ENCODE measurements at regions not wholly inside any gene's neighbourhood (a gene's known extent, or its start where the extent isn't known, plus 50 kb on each side); places are given as distances from the start of the nearest gene placed in this dataset.

- Mint-ChIP-seq H3K9me3 (no peaks in the 10 kb centered on the region), H3K36me3 (no peaks in the 10 kb centered on the region), H3K4me1 (no peaks in the 10 kb centered on the region), H3K27me3 (ENCODE audit: low read depth in 3 of 3) (peaks cover 0 to 12% (median 2%) of the 10 kb centered on the region in 3 donors), H3K27ac (no peak overlapping the region), H3K4me3 (no peak overlapping the region)
- no peak for DNase-seq
Measured at GRCh38 chr9:109863961-109864360, 84.0 kb downstream of the PALM2AKAP2 start.

DNA sequence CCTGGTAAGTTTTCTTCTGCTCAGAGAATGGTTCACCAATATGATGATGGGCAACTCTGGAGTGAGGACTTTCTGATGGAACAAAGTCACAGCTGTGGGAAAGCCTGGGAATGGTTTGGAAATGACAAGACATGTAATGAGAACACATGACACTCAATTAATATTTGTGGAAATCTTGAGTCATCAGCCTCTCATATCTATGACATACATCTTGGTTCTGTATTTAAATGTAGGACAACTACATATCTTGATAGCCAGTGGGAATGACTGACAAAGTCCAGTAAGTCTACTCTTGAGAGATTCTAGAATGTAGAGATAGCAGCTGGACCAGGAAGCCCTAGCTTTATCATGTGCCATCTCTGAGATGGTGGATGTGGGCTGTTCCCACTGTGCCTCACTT is 85.5 kb downstream of the PALM2AKAP2 start:
- DNase-seq = no peak
- Mint-ChIP-seq H3K27ac (no peak overlapping the region), H3K27me3 (ENCODE audit: low read depth in 3 of 3) (peaks cover 0 to 12% (median 4%) of the 10 kb centered on the region in 3 donors), H3K4me3 (no peak overlapping the region), H3K9me3 (no peaks in the 10 kb centered on the region), H3K36me3 (no peaks in the 10 kb centered on the region), H3K4me1 (no peaks in the 10 kb centered on the region)

- Mint-ChIP-seq H3K27me3 (ENCODE audit: low read depth in 3 of 3) (peaks cover 0 to 10% (median 9%) of the 10 kb centered on the region in 3 donors), H3K4me1 (no peaks in the 10 kb centered on the region), H3K4me3 (no peak overlapping the region), H3K36me3 (no peaks in the 10 kb centered on the region), H3K27ac (no peak overlapping the region), H3K9me3 (no peaks in the 10 kb centered on the region)
- DNase-seq = no peak
Measured at GRCh38 chr9:109868207-109868606, 88.2 kb downstream of the PALM2AKAP2 start.

DNA sequence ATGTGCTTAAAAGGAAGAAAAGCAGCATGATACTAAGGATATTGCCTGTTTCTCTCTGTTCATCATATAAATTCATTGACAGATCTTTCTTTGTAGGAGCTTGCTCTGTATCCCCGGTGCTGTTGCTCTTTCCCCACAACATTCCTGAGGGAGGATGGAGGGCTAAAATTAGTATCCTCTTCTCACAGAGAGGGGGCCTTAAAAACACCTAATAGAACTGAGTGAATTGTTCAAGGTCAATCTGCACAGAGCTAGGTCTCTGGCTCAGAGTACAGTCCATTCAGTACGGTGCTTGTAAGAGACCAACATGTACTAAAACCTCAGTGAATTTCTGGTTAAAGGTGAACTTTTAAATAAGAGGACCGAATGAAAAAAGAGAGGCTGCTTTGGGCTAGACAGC is 88.7 kb downstream of the PALM2AKAP2 start:
- no peak overlapping the region for H3K4me3 Mint-ChIP-seq
- no peak for DNase-seq

DNA sequence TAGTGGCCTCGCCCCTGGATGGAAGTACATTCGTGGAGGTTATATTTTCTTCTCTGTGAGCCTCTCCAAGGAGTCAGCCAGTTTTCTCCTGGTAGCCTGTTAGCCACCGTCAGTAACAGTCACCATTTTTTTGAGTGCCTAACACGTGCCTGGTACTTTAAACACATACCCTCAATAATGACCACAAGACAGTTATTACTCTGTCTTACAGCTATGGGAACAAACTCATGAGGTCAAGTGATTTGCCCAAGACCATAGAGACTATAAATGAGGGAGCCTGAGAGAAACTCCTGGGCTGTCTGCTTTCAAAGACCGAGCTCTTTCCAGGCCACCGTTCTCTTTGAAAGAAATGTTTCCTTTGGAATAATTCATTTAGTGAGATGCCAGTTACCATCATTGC is 90.4 kb downstream of the PALM2AKAP2 start:
- Mint-ChIP-seq H3K36me3 (no peaks in the 10 kb centered on the region), H3K4me1 (no peaks in the 10 kb centered on the region), H3K9me3 (no peaks in the 10 kb centered on the region), H3K27ac (no peak overlapping the region), H3K27me3 (ENCODE audit: low read depth in 3 of 3) (peaks cover 0 to 12% (median 11%) of the 10 kb centered on the region in 3 donors), H3K4me3 (no peak overlapping the region)
- DNase-seq = no peak

More for the DNA sequence above, 88.7 kb downstream of the PALM2AKAP2 start:
- no peaks in the 10 kb centered on the region for H3K4me1 Mint-ChIP-seq
- H3K27me3 Mint-ChIP-seq (ENCODE audit: low read depth in 3 of 3) = peaks cover 0 to 10% (median 9%) of the 10 kb centered on the region in 3 donors
- H3K36me3 Mint-ChIP-seq = no peaks in the 10 kb centered on the region
- H3K27ac Mint-ChIP-seq = no peak overlapping the region
- no peaks in the 10 kb centered on the region for H3K9me3 Mint-ChIP-seq

DNA sequence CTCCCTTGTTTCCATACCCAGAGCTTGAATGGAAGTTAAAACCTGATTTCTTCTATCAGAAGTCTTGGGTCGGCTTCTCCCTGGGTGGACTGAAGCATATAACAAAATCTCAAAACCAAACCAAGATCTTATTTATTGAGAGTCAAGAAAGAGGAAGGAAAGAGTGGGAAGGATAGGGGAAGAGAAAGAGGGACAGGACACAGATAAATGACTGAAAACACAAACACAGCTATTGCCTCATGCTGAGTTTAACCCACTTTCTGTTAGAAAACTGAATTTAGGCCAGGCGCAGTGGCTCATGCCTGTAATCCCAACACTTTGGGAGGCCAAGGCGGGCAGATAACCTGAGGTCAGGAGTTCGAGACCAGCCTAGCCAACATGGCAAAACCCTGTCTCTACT is 92.9 kb downstream of the PALM2AKAP2 start:
- Mint-ChIP-seq H3K4me1 (no peaks in the 10 kb centered on the region), H3K9me3 (no peaks in the 10 kb centered on the region), H3K4me3 (no peak overlapping the region), H3K27me3 (ENCODE audit: low read depth in 3 of 3) (peaks cover 0 to 17% (median 5%) of the 10 kb centered on the region in 3 donors), H3K27ac (no peak overlapping the region), H3K36me3 (no peaks in the 10 kb centered on the region)
- DNase-seq = no peak

DNA sequence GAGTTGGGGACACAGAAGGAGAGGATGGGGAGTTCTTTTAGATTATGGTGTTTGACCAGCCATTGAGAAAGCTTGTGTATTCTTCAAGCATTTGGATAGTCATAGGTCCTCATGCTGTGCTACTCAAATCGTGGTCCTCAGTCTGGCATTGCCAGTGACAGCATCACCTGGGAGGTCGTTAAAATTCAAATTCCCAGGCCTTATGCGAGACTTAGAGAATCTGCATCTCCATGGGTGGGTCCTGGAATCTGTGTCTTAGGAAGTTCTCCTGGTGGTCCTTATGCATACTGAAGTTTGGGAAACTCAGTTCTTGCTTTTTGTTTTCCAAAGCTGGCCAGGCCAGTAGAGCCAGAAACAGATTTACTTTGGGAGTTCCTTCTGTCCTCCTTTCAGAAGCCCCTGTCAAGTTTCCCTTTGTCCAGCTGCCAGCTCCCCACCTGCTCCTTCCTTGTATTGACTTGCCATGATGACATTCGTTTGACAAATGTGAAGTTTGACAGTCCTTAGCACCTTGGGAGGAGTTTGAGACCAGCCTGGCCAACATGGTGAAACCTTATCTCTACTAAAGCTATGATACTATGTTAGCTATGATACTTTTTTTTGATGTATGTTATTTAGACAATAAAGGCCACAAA is 95.6 kb downstream of the PALM2AKAP2 start:
- no peak overlapping the region for H3K4me3 Mint-ChIP-seq
- no peak overlapping the region for H3K27ac Mint-ChIP-seq

DNA sequence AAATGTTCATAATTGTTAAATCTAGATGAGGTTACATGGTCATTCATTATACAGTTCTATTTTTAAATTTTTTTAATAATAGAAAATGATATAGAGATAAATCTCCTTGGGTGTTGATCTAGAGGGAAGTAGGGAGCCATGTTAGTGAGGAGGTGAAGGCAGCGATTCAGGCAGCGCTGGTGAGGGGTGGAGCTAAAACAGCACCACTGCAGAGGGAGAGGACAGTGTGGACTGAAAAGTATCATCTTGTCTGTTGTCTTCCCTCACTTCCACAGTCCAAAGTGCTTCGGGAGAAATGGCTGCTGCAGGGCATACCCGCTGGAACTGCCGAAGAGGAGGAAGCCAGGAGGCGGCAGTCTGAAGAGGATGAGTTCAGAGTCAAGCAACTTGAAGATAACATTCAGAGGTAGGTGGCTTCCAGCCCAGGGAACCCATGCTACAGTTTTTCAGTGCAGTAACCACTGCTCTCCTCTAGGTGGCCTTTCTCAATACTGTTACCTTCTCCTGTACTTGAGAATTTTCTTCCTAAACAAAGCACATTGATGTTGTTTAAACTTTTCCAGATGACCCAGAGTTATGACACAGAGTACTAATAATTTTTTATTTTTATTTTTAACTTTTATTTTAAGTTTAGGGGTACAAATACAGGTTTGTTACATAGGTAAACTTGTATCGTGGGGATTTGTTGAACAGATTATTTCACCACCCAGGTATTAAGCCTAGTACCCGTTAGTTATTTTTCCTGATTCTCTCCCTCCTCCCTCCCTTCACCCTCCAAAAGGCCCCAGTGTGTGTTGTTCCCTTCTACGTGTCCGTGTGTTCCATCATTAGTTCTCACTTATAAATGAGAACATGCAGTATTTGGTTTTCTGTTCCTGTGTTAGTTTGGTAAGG is 100.5 kb downstream of the PALM2AKAP2 start:
- peak in 2 of 3 donors; percentile 8 to 17 for DNase-seq
- no peaks in the 10 kb centered on the region for H3K4me1 Mint-ChIP-seq
- no peaks in the 10 kb centered on the region for H3K9me3 Mint-ChIP-seq
- peaks cover 0 to 9% (median 3%) of the 10 kb centered on the region in 3 donors for H3K27me3 Mint-ChIP-seq (ENCODE audit: low read depth in 3 of 3)
- no peaks in the 10 kb centered on the region for H3K36me3 Mint-ChIP-seq
- H3K27ac Mint-ChIP-seq = no peak overlapping the region
- H3K4me3 Mint-ChIP-seq = no peak overlapping the region

More for the DNA sequence above, 95.6 kb downstream of the PALM2AKAP2 start:
- DNase-seq = no peak
- H3K4me1 Mint-ChIP-seq = no peaks in the 10 kb centered on the region
- peaks cover 0 to 17% (median 6%) of the 10 kb centered on the region in 3 donors for H3K27me3 Mint-ChIP-seq (ENCODE audit: low read depth in 3 of 3)
- H3K36me3 Mint-ChIP-seq = no peaks in the 10 kb centered on the region
- H3K9me3 Mint-ChIP-seq = no peaks in the 10 kb centered on the region

- DNase-seq = no peak
- Mint-ChIP-seq H3K27ac (no peak overlapping the region), H3K4me1 (peaks cover 0 to 7% of the 10 kb centered on the region in 2 donors), H3K4me3 (no peak overlapping the region), H3K27me3 (ENCODE audit: low read depth in 3 of 3) (peaks cover 0 to 4% (median 3%) of the 10 kb centered on the region in 3 donors), H3K36me3 (no peaks in the 10 kb centered on the region), H3K9me3 (no peaks in the 10 kb centered on the region)
Measured at GRCh38 chr9:109883623-109884022, 103.6 kb downstream of the PALM2AKAP2 start.

DNA sequence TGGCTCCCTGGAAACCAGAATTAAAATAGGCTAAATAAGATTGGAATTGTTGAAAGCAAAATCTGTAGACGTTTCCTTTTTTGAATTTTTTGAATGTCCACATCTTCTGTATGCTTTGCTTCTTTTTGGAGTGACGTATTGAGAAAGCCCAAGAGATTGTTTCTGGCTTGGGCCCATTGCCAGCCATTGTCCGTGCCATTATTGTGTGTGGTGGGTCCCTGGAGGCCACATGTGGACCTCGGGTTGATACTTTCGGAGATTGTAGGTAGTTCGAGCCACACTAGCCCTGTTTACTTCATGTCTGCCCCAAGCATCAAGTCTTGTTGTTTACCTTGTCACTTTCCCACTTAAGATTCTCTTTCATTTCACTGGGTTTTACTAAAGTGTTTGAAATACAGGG is 106.0 kb downstream of the PALM2AKAP2 start:
- Mint-ChIP-seq H3K4me1 (peaks cover 0 to 7% of the 10 kb centered on the region in 2 donors), H3K9me3 (no peaks in the 10 kb centered on the region), H3K4me3 (no peak overlapping the region)

DNA sequence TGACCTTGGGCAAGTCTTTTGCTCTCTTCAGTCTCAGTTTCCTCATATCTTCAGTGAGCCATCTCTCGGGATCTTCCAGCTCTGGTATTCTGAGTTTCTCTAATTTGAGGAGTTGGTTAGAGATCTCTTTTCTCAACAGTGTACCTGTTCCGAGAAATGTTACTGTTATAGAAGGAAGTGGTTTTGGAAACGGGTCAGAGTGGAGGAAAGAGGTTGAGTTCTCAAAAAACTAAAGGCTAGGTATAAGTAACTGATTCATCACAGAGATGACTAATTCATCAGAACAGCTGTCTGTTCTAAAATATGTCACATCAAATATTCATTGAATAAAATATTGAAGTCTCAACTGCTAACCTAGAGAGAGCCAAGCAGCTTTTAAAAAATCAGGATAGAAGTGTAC is 106.6 kb downstream of the PALM2AKAP2 start:
- no peak for DNase-seq
- no peak overlapping the region for H3K27ac Mint-ChIP-seq
- peaks cover 0 to 7% of the 10 kb centered on the region in 2 donors for H3K4me1 Mint-ChIP-seq
- peaks cover 0 to 3% (median 2%) of the 10 kb centered on the region in 3 donors for H3K27me3 Mint-ChIP-seq (ENCODE audit: low read depth in 3 of 3)
- no peak overlapping the region for H3K4me3 Mint-ChIP-seq
- H3K36me3 Mint-ChIP-seq = no peaks in the 10 kb centered on the region
- H3K9me3 Mint-ChIP-seq = no peaks in the 10 kb centered on the region

More for the DNA sequence above, 106.0 kb downstream of the PALM2AKAP2 start:
- no peaks in the 10 kb centered on the region for H3K36me3 Mint-ChIP-seq
- DNase-seq = no peak
- H3K27me3 Mint-ChIP-seq (ENCODE audit: low read depth in 3 of 3) = peaks cover 0 to 3% (median 0%) of the 10 kb centered on the region in 3 donors
- no peak overlapping the region for H3K27ac Mint-ChIP-seq

DNA sequence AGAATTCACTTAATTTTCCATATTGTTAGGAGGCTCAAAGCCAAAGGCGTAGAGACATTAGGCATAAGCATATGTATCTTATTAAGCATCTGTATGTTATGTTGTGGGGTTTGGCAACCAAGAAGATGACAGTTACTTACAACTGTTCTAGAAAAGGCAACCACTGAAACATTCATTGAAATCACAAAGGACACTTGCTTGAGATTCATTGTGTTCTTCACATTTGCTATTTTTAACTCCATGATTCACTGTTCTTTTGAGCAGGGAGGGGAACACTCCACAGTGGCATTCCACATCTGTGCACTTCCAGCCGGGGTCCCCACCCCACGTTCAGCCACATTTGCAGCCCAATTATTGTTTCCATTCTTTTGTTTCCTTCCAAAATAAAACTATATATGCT is 107.1 kb downstream of the PALM2AKAP2 start:
- Mint-ChIP-seq H3K4me3 (no peak overlapping the region), H3K4me1 (peaks cover 0 to 7% of the 10 kb centered on the region in 2 donors), H3K27ac (no peak overlapping the region), H3K27me3 (ENCODE audit: low read depth in 3 of 3) (peaks cover 0 to 3% (median 3%) of the 10 kb centered on the region in 3 donors), H3K36me3 (no peaks in the 10 kb centered on the region), H3K9me3 (no peaks in the 10 kb centered on the region)
- no peak for DNase-seq

DNA sequence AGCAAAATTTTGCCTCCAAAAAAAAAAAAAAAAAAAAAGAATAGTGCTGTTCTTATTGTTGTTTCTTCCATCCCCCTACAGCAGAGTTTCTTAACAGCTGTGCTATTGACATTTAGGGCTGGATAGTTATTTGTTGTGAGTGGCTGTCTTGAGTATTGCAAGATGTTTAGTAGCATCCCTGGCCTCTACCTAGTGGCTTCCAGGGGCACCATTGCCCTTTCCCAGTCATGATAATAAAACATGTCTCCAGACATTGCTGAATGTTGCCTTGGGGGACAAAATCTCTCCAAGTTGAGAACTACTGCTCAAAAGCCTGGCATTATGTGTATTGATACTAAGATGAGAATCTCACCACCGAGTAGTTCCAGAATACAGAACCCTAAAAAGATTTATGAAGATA is 108.7 kb downstream of the PALM2AKAP2 start:
- H3K4me1 Mint-ChIP-seq = peaks cover 0 to 7% of the 10 kb centered on the region in 2 donors
- DNase-seq = no peak
- no peak overlapping the region for H3K4me3 Mint-ChIP-seq
- H3K36me3 Mint-ChIP-seq = no peaks in the 10 kb centered on the region
- no peak overlapping the region for H3K27ac Mint-ChIP-seq
- no peaks in the 10 kb centered on the region for H3K9me3 Mint-ChIP-seq
- peaks cover 0 to 5% (median 3%) of the 10 kb centered on the region in 3 donors for H3K27me3 Mint-ChIP-seq (ENCODE audit: low read depth in 3 of 3)

DNA sequence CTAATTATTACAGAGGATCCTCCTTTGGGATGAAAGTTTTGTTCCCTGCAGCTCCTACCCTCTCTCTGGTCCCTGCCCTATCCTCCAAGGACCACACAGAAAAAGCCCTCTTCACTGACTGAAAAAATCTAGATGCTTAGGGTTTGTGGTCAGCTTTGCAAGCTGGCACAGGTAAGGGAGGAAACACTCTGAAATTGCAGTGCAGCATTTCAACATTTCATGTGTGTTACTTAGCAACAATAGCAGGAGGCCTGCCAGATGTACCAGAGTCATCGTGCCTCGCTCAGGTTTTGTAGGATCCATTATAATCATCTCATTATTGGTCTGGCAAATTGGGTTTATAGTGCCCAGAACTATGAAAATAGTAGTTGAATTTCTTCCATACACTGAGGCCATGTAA is 109.5 kb downstream of the PALM2AKAP2 start:
- no peak for DNase-seq
- Mint-ChIP-seq H3K27ac (no peak overlapping the region), H3K4me1 (peaks cover 0 to 7% of the 10 kb centered on the region in 2 donors), H3K36me3 (no peaks in the 10 kb centered on the region), H3K9me3 (no peaks in the 10 kb centered on the region), H3K27me3 (ENCODE audit: low read depth in 3 of 3) (peaks cover 0 to 5% (median 3%) of the 10 kb centered on the region in 3 donors), H3K4me3 (no peak overlapping the region)

Measured in immature natural killer cell (primary cell).